ENCODE measurements at regions not wholly inside any gene's neighbourhood (a gene's known extent, or its start where the extent isn't known, plus 50 kb on each side); places are given as distances from the start of the nearest gene placed in this dataset.

GRCh38 chr5:164435576-164435975 is 930.2 kb downstream of the MAT2B start:
- no peaks in the 10 kb centered on the region for H3K36me3 ChIP-seq
- H3K4me1 ChIP-seq: no peaks in the 10 kb centered on the region
- no peaks in the 10 kb centered on the region for H3K27me3 ChIP-seq
- no peak for DNase-seq (ENCODE audit: low spot score)
- no peak for TF ChIP-seq CTCF (IDR thresholded peaks at IDR 0.05)
- no peak overlapping the region for H3K27ac ChIP-seq
- H3K4me3 ChIP-seq: no peak overlapping the region
- no peaks in the 10 kb centered on the region for H3K9me3 ChIP-seq

- no peaks in the 10 kb centered on the region for H3K27me3 ChIP-seq
- H3K4me1 ChIP-seq: no peaks in the 10 kb centered on the region
- H3K36me3 ChIP-seq: no peaks in the 10 kb centered on the region
- H3K27ac ChIP-seq: no peak overlapping the region
- no peak for TF ChIP-seq CTCF (IDR thresholded peaks at IDR 0.05)
- DNase-seq (ENCODE audit: low spot score): no peak
- no peak overlapping the region for H3K4me3 ChIP-seq
- H3K9me3 ChIP-seq: no peaks in the 10 kb centered on the region
Observed at GRCh38 chr5:164439799-164440198, 934.4 kb downstream of the MAT2B start.

- Histone ChIP-seq H3K27ac (no peak overlapping the region), H3K4me1 (no peaks in the 10 kb centered on the region), H3K36me3 (no peaks in the 10 kb centered on the region), H3K9me3 (no peaks in the 10 kb centered on the region), H3K4me3 (no peak overlapping the region), H3K27me3 (no peaks in the 10 kb centered on the region)
- DNase-seq (ENCODE audit: low spot score): no peak
- TF ChIP-seq CTCF (IDR thresholded peaks at IDR 0.05): no peak
Observed at GRCh38 chr5:164449460-164449859, 944.0 kb downstream of the MAT2B start.

GRCh38 chr5:164466033-164466432 is 960.6 kb downstream of the MAT2B start:
- DNase-seq (ENCODE audit: low spot score): no peak
- no peak for TF ChIP-seq CTCF (IDR thresholded peaks at IDR 0.05)
- Histone ChIP-seq H3K36me3 (no peaks in the 10 kb centered on the region), H3K27me3 (no peaks in the 10 kb centered on the region), H3K4me1 (no peaks in the 10 kb centered on the region), H3K4me3 (no peak overlapping the region), H3K27ac (no peak overlapping the region), H3K9me3 (no peaks in the 10 kb centered on the region)

- no peaks in the 10 kb centered on the region for H3K27me3 ChIP-seq
- no peak for TF ChIP-seq CTCF (IDR thresholded peaks at IDR 0.05)
- no peak for DNase-seq (ENCODE audit: low spot score)
Observed at GRCh38 chr5:164470312-164470711, 964.9 kb downstream of the MAT2B start.

GRCh38 chr5:164472165-164472564 is 966.7 kb downstream of the MAT2B start:
- H3K36me3 ChIP-seq: no peaks in the 10 kb centered on the region
- no peaks in the 10 kb centered on the region for H3K9me3 ChIP-seq
- no peak overlapping the region for H3K4me3 ChIP-seq
- no peak for DNase-seq (ENCODE audit: low spot score)
- no peak for TF ChIP-seq CTCF (IDR thresholded peaks at IDR 0.05)
- H3K27ac ChIP-seq: no peak overlapping the region
- no peaks in the 10 kb centered on the region for H3K27me3 ChIP-seq
- no peaks in the 10 kb centered on the region for H3K4me1 ChIP-seq

More at GRCh38 chr5:164470312-164470711, 964.9 kb downstream of the MAT2B start:
- Histone ChIP-seq H3K4me1 (no peaks in the 10 kb centered on the region), H3K27ac (no peak overlapping the region), H3K36me3 (no peaks in the 10 kb centered on the region), H3K4me3 (no peak overlapping the region), H3K9me3 (no peaks in the 10 kb centered on the region)
